KMS-11 (cell line): ENCODE measurements at regions not wholly inside any gene's neighbourhood (a gene's known extent, or its start where the extent isn't known, plus 50 kb on each side); places are given as distances from the start of the nearest gene placed in this dataset.

ENCODE experiments used
- H2AFZ ChIP-seq: fragments of 200-600 bp; sonication (generic); 2 replicates; pipeline ENCODE4 v1.6.1; 2016; ENCODE audit warnings: antibody characterized with exemption, mixed run types, low read depth
- H3K27ac ChIP-seq: fragments of 200-600 bp; sonication (generic); 2 replicates; pipeline ENCODE4 v1.6.1; 2016; ENCODE audit warnings: mild to moderate bottlenecking, mixed run types
- H3K27me3 ChIP-seq: fragments of 200-600 bp; sonication (generic); 2 replicates; pipeline ENCODE4 v1.6.1; 2017; ENCODE audit warnings: mild to moderate bottlenecking, low read depth, mixed run types, moderate library complexity; ENCODE audit not compliant: insufficient read depth
- H3K36me3 ChIP-seq: fragments of 200-600 bp; sonication (generic); 2 replicates; pipeline ENCODE4 v1.6.1; 2017; ENCODE audit warnings: mild to moderate bottlenecking, mixed run types; ENCODE audit not compliant: insufficient read depth
- H3K4me1 ChIP-seq: fragments of 200-600 bp; sonication (generic); 2 replicates; pipeline ENCODE4 v1.6.1; 2016; ENCODE audit warnings: mild to moderate bottlenecking, low read depth, mixed run types; ENCODE audit not compliant: poor library complexity, severe bottlenecking
- H3K4me2 ChIP-seq: fragments of 200-600 bp; sonication (generic); 2 replicates; pipeline ENCODE4 v1.7.0; 2016; ENCODE audit warnings: mild to moderate bottlenecking, mixed run types
- H3K4me3 ChIP-seq: fragments of 200-600 bp; sonication (generic); IDR thresholded peaks from 2 replicates; pipeline ENCODE4 v1.6.1; 2017; ENCODE audit warnings: low read depth, low read length, mixed read lengths; ENCODE audit not compliant: insufficient read depth
- H3K79me2 ChIP-seq: fragments of 200-600 bp; sonication (generic); 2 replicates; pipeline ENCODE4 v1.6.1; 2016; ENCODE audit warnings: low read depth, mixed run types; ENCODE audit not compliant: insufficient read depth
- H3K9ac ChIP-seq: fragments of 200-600 bp; sonication (generic); 2 replicates; pipeline ENCODE4 v1.6.1; 2016; ENCODE audit warnings: mild to moderate bottlenecking, mixed run types
- H4K20me1 ChIP-seq: fragments of 200-600 bp; sonication (generic); 2 replicates; pipeline ENCODE4 v1.6.1; 2016; ENCODE audit warnings: mild to moderate bottlenecking, mixed run types; ENCODE audit not compliant: insufficient read depth
- CTCF ChIP-seq: fragments of 200-600 bp; sonication (generic); conservative IDR thresholded peaks from 2 replicates; pipeline ENCODE4 v1.6.1; 2017; ENCODE audit warnings: low read depth, mild to moderate bottlenecking, antibody characterized with exemption, low read length, moderate library complexity, mixed read lengths

DNA sequence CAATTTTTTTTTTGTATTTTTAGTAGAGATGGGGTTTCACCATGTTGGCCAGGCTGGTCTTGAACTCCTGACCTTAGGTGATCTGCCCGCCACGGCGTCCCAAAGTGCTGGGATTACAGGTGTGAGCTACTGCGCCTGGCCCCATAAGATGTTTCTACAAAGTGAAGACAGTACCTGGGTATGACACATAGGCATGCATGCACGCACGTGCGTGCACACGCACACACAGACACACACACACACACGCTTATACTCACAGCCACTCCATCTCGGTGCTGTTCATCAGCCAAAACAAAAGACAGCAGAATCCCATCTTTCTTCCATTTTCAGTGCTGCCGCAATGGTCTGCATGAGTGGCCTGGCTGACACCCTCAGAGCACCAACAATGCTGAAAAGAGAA lies 63.9 kb downstream of the VCPKMT start:
- TF ChIP-seq CTCF = no peak

GRCh38 chr14:50053935-50054334 lies 62.4 kb downstream of the VCPKMT start:
- no peak overlapping the region for H3K9ac ChIP-seq
- peaks cover 25% of the 10 kb centered on the region for H3K4me1 ChIP-seq
- no peak overlapping the region for H3K4me3 ChIP-seq
- no peaks in the 10 kb centered on the region for H3K27me3 ChIP-seq
- no peak for TF ChIP-seq CTCF
- no peak overlapping the region for H3K27ac ChIP-seq
- no peaks in the 10 kb centered on the region for H3K36me3 ChIP-seq
- H3K79me2 ChIP-seq = no peaks in the 10 kb centered on the region
- no peak overlapping the region for H3K4me2 ChIP-seq
- no peak overlapping the region for H2AFZ ChIP-seq
- H4K20me1 ChIP-seq = no peaks in the 10 kb centered on the region

More for the DNA sequence above, 63.9 kb downstream of the VCPKMT start:
- no peak overlapping the region for H3K9ac ChIP-seq
- no peaks in the 10 kb centered on the region for H4K20me1 ChIP-seq
- peaks cover 11% of the 10 kb centered on the region for H3K4me1 ChIP-seq
- no peaks in the 10 kb centered on the region for H3K27me3 ChIP-seq
- H3K36me3 ChIP-seq = no peaks in the 10 kb centered on the region
- no peak overlapping the region for H3K27ac ChIP-seq
- H3K79me2 ChIP-seq = no peaks in the 10 kb centered on the region
- no peak overlapping the region for H2AFZ ChIP-seq
- H3K4me3 ChIP-seq = no peak overlapping the region
- no peak overlapping the region for H3K4me2 ChIP-seq

DNA sequence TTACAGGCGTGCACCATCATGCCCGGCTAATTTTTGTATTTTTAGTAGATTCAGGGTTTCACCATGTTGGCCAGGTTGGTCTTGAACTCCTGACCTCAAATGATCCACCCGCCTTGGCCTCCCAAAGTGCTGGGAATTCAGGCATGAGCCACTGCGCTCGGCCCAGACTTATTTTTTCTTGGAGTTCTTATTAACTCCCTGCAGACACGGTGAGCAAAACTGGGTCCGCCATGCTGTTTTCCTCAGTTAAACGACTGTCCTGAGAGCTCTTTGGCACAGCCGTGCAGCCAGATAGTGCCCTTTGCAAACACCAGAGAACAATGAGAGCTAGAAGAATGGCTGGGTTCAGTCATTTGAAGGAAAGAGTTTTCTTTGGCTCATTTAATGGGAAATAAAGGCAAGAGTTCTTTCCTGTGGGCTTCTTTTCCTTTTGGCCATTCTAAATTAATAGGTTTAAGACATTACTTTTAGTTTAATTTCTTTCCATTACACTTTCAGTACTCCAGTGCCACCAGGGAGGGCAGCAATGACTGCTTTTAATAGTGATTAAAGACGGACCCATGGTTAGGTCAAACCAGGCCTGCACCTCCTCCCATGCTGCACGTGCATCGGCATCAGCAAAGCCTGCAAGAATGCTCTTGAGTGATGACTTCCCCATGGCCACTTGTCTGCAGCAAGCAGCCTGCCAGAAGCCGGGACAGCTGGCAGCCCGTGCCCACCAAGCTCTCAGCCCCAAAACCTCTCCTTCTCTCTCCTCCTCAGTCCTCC lies 60.7 kb downstream of the VCPKMT start:
- H3K79me2 ChIP-seq = no peaks in the 10 kb centered on the region
- no peaks in the 10 kb centered on the region for H3K36me3 ChIP-seq
- peaks cover 42% of the 10 kb centered on the region for H3K4me1 ChIP-seq
- no peak overlapping the region for H3K27ac ChIP-seq
- no peak overlapping the region for H3K9ac ChIP-seq
- no peak for TF ChIP-seq CTCF
- no peaks in the 10 kb centered on the region for H4K20me1 ChIP-seq
- H3K27me3 ChIP-seq = no peaks in the 10 kb centered on the region
- no peak overlapping the region for H3K4me2 ChIP-seq
- H2AFZ ChIP-seq = no peak overlapping the region
- H3K4me3 ChIP-seq = no peak overlapping the region

GRCh38 chr14:50056435-50056834 lies 59.9 kb downstream of the VCPKMT start:
- H3K4me1 ChIP-seq = peaks cover 50% of the 10 kb centered on the region
- no peaks in the 10 kb centered on the region for H3K36me3 ChIP-seq
- H3K79me2 ChIP-seq = no peaks in the 10 kb centered on the region
- no peak overlapping the region for H3K27ac ChIP-seq
- H2AFZ ChIP-seq = no peak overlapping the region
- H3K27me3 ChIP-seq = no peaks in the 10 kb centered on the region
- no peak overlapping the region for H3K4me3 ChIP-seq
- TF ChIP-seq CTCF = no peak
- no peak overlapping the region for H3K9ac ChIP-seq
- H3K4me2 ChIP-seq = no peak overlapping the region
- H4K20me1 ChIP-seq = no peaks in the 10 kb centered on the region
